ENCODE measurements at regions not wholly inside any gene's neighbourhood (a gene's known extent, or its start where the extent isn't known, plus 50 kb on each side); places are given as distances from the start of the nearest gene placed in this dataset.

DNA sequence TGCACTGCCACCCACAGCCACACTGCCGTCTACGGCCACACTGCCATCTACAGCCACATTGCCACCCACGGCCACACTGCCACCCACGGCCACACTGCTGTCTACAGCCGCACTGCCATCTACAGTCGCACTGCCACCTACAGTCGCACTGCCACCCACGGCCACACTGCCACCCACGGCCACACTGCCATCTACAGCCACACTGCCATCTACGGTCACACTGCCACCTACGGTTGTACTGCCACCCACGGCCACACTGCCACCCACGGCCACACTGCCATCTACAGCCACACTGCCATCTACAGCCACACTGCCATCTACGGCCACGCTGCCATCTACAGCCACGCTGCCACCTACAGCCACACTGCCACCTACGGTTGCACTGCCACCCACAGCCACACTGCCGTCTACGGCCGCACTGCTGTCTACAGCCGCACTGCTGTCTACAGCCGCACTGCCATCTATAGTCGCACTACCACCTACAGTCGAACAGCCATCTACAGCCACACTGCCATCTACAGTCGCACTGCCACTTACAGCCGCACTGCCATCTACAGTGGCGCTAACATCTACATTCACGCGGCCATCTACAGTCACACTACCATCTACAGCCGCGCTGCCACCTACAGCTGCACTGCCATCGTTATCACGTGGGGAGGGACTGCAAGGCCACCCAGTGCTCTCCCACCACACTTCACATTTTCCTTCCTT, 154.6 kb upstream of the AFDN start (continued):
- no peak for TF ChIP-seq ZBTB46 (CRISPR knock-in tag; IDR thresholded peaks at IDR 0.05; ENCODE audit: borderline replicate concordance)
- no peak for TF ChIP-seq ZNF766 (CRISPR knock-in tag; IDR thresholded peaks at IDR 0.05; ENCODE audit: borderline replicate concordance)
- TF ChIP-seq, protein P1, sequence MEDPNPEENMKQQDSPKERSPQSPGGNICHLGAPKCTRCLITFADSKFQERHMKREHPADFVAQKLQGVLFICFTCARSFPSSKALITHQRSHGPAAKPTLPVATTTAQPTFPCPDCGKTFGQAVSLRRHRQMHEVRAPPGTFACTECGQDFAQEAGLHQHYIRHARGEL (CRISPR knock-in tag; IDR thresholded peaks at IDR 0.05) = peak; percentile 17; the same call in 1 of the 2 replicates
- TF ChIP-seq, protein P2, sequence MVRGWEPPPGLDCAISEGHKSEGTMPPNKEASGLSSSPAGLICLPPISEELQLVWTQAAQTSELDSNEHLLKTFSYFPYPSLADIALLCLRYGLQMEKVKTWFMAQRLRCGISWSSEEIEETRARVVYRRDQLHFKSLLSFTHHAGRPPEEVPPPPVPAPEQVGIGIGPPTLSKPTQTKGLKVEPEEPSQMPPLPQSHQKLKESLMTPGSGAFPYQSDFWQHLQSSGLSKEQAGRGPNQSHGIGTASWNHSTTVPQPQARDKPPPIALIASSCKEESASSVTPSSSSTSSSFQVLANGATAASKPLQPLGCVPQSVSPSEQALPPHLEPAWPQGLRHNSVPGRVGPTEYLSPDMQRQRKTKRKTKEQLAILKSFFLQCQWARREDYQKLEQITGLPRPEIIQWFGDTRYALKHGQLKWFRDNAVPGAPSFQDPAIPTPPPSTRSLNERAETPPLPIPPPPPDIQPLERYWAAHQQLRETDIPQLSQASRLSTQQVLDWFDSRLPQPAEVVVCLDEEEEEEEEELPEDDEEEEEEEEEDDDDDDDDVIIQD (CRISPR knock-in tag; IDR thresholded peaks at IDR 0.05; ENCODE audit: low read depth) = peak; percentile 35; the same call in 1 of the 2 replicates
- TF ChIP-seq ZFP91 (CRISPR knock-in tag; IDR thresholded peaks at IDR 0.05; ENCODE audit: borderline replicate concordance) = peak; percentile 75
- no peak for TF ChIP-seq FOXK2 (IDR thresholded peaks at IDR 0.05)
- TF ChIP-seq TEAD3 (CRISPR knock-in tag; optimal IDR thresholded peaks at IDR 0.05; ENCODE audit: borderline replicate concordance) = no peak
- peak; percentile 30; the same call in 1 of the 2 replicates for TF ChIP-seq ZNF780A (CRISPR knock-in tag; IDR thresholded peaks at IDR 0.05)
- TF ChIP-seq SNAI1 (CRISPR knock-in tag; IDR thresholded peaks at IDR 0.05; ENCODE audit: borderline replicate concordance) = 0 out of 2 replicates have a peak, but pooled peaks have one; percentile 3
- no peak for TF ChIP-seq NFRKB (IDR thresholded peaks at IDR 0.05)
- TF ChIP-seq, protein P3, sequence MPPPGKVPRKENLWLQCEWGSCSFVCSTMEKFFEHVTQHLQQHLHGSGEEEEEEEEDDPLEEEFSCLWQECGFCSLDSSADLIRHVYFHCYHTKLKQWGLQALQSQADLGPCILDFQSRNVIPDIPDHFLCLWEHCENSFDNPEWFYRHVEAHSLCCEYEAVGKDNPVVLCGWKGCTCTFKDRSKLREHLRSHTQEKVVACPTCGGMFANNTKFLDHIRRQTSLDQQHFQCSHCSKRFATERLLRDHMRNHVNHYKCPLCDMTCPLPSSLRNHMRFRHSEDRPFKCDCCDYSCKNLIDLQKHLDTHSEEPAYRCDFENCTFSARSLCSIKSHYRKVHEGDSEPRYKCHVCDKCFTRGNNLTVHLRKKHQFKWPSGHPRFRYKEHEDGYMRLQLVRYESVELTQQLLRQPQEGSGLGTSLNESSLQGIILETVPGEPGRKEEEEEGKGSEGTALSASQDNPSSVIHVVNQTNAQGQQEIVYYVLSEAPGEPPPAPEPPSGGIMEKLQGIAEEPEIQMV (CRISPR knock-in tag; IDR thresholded peaks at IDR 0.05; ENCODE audit: low read depth) = 0 out of 2 replicates have a peak, but pooled peaks have one; percentile 57
- TF ChIP-seq, protein P4, sequence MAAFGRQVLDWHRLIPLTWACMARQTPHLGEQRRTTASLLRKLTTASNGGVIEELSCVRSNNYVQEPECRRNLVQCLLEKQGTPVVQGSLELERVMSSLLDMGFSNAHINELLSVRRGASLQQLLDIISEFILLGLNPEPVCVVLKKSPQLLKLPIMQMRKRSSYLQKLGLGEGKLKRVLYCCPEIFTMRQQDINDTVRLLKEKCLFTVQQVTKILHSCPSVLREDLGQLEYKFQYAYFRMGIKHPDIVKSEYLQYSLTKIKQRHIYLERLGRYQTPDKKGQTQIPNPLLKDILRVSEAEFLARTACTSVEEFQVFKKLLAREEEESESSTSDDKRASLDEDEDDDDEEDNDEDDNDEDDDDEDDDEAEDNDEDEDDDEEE (CRISPR knock-in tag; IDR thresholded peaks at IDR 0.05) = no peak
- TF ChIP-seq SAFB2 (CRISPR knock-in tag; IDR thresholded peaks at IDR 0.05; ENCODE audit: borderline replicate concordance, low read depth) = peak; percentile 65; the same call in 1 of the 2 replicates
- peak; percentile 64; the same call in 1 of the 2 replicates for TF ChIP-seq POGZ (CRISPR knock-in tag; IDR thresholded peaks at IDR 0.05)
- no peak for TF ChIP-seq MEF2D (CRISPR knock-in tag; IDR thresholded peaks at IDR 0.05)
- peak; percentile 92; the same call in 1 of the 2 replicates for TF ChIP-seq DNMT1 (CRISPR knock-in tag; IDR thresholded peaks at IDR 0.05)
- TF ChIP-seq ZNF280B (CRISPR knock-in tag; IDR thresholded peaks at IDR 0.05; ENCODE audit: borderline replicate concordance) = peak; percentile 76; the same call in 1 of the 2 replicates
- no peak for TF ChIP-seq SP4 (CRISPR knock-in tag; IDR thresholded peaks at IDR 0.05)
